Naive thymus-derived CD4-positive, alpha-beta T cell (primary cell): ENCODE measurements at regions not wholly inside any gene's neighbourhood (a gene's known extent, or its start where the extent isn't known, plus 50 kb on each side); places are given as distances from the start of the nearest gene placed in this dataset.
A peak's percentile ranks its signal among the peaks of the same experiment; 100 is the strongest.

Source experiments
- ATAC-seq: fragments of 150-1000 bp; cut with Tn5 transposase; 2 replicates; pipeline ENCODE4 v1.10.0; 2021; ENCODE audit warnings: mild to moderate bottlenecking, moderate library complexity
- CTCF ChIA-PET: fragments of 350-600 bp; sonication (Branson Sonifier 250); formaldehyde crosslinking; loops from one replicate; lab custom pipeline; 2021; ENCODE audit warnings: antibody characterized with exemption; lab: Charles Lee
- POLR2A ChIA-PET: fragments of 350-600 bp; sonication (Branson Sonifier 250); formaldehyde crosslinking; loops from one replicate; lab custom pipeline; 2021; ENCODE audit warnings: antibody characterized with exemption, inconsistent platforms; lab: Charles Lee
- DNase-seq, 9 donors: peaks; one replicate each; pipeline versions ENCODE4 v3.0.0 to v3.0.0-alpha.2; 2020 to 2022; ENCODE audit warnings: mixed read lengths in 1 of 9
- H3K27ac ChIP-seq: one replicate; pipeline ENCODE4 v1.7.0; 2013; ENCODE audit warnings: mild to moderate bottlenecking, low read depth, low read length, moderate library complexity
- H3K27me3 ChIP-seq, 2 donors: one replicate each; pipeline ENCODE4 v1.7.0; 2013; ENCODE audit warnings: low read length in 2 of 2, mild to moderate bottlenecking in 2 of 2, moderate library complexity in 2 of 2; ENCODE audit not compliant: control insufficient read depth in 2 of 2, insufficient read depth in 2 of 2
- H3K36me3 ChIP-seq, 3 experiments: 1 replicate in 2 of 3; 2 replicates in 1 of 3; pipeline ENCODE4 v1.7.0; 2013; ENCODE audit warnings: low read length in 3 of 3, mild to moderate bottlenecking in 3 of 3, moderate library complexity in 1 of 3; ENCODE audit not compliant: insufficient read depth in 3 of 3, control insufficient read depth in 2 of 3
- H3K4me1 ChIP-seq, 2 donors: one replicate each; pipeline ENCODE4 v1.7.0; 2013; ENCODE audit warnings: low read length in 2 of 2, mild to moderate bottlenecking in 2 of 2, moderate library complexity in 1 of 2; ENCODE audit not compliant: control insufficient read depth in 2 of 2, insufficient read depth in 2 of 2
- H3K4me3 ChIP-seq: 2 replicates; pipeline ENCODE4 v1.7.0; 2013; ENCODE audit warnings: mild to moderate bottlenecking, low read length
- H3K9me3 ChIP-seq, 3 experiments: 1 replicate in 2 of 3; 2 replicates in 1 of 3; pipeline ENCODE4 v1.7.0; 2013; ENCODE audit warnings: low read length in 3 of 3; ENCODE audit not compliant: control insufficient read depth in 2 of 3
- H3K27ac Mint-ChIP-seq, 9 donors: one replicate each; pipeline ENCODE4 v1.8.0; 2020 to 2022; ENCODE audit warnings: mixed read lengths in 9 of 9, mild to moderate bottlenecking in 8 of 9, moderate library complexity in 5 of 9, inconsistent platforms in 2 of 9
- H3K27me3 Mint-ChIP-seq, 5 donors: one replicate each; pipeline ENCODE4 v1.8.0; 2021 to 2022; ENCODE audit warnings: mixed read lengths in 5 of 5, mild to moderate bottlenecking in 1 of 5
- H3K36me3 Mint-ChIP-seq, 5 donors: one replicate each; pipeline ENCODE4 v1.8.0; 2020 to 2022; ENCODE audit warnings: mixed read lengths in 5 of 5, mild to moderate bottlenecking in 3 of 5, inconsistent platforms in 1 of 5
- H3K4me1 Mint-ChIP-seq, 7 donors: one replicate each; pipeline ENCODE4 v1.8.0; 2020 to 2022; ENCODE audit warnings: mixed read lengths in 7 of 7, mild to moderate bottlenecking in 3 of 7, inconsistent platforms in 1 of 7
- H3K4me3 Mint-ChIP-seq, 10 donors: one replicate each; pipeline ENCODE4 v1.8.0; 2020 to 2022; ENCODE audit warnings: mild to moderate bottlenecking in 10 of 10, mixed read lengths in 10 of 10, moderate library complexity in 6 of 10, inconsistent platforms in 2 of 10
- H3K9me3 Mint-ChIP-seq, 11 donors: one replicate each; pipeline ENCODE4 v1.8.0; 2020 to 2022; ENCODE audit warnings: mixed read lengths in 11 of 11, mild to moderate bottlenecking in 4 of 11, inconsistent platforms in 1 of 11, moderate library complexity in 1 of 11
- intact Hi-C, 2 donors: fragments of 100-400 bp; cut with micrococcal nuclease; formaldehyde crosslinking; loops; one replicate each; pipeline ENCODE4 v1.15.1; 2023

- Mint-ChIP-seq H3K4me1 (peaks cover 0 to 5% (median 0%) of the 10 kb centered on the region in 7 donors), H3K9me3 (no peaks in the 10 kb centered on the region), H3K27ac (no peak overlapping the region), H3K4me3 (no peak overlapping the region), H3K27me3 (peaks cover 0 to 17% (median 9%) of the 10 kb centered on the region in 5 donors), H3K36me3 (no peaks in the 10 kb centered on the region)
- ATAC-seq, result peak; percentile 68
- Histone ChIP-seq H3K4me3 (no peak overlapping the region), H3K9me3 (no peaks in the 10 kb centered on the region), H3K4me1 (no peaks in the 10 kb centered on the region), H3K27me3 (peaks cover under 1 to 4% of the 10 kb centered on the region in 2 donors), H3K36me3 (no peaks in the 10 kb centered on the region), H3K27ac (no peak overlapping the region)
- peak in 5 of 9 donors; percentile 7 to 34 (median 25) for DNase-seq
- intact Hi-C loops, result loop anchor here (1.0 to 2.0 kb wide), 3 partner anchors 243 to 993 kb away; no protein-coding TSS in a partner anchor
- ChIA-PET POLR2A (interaction anchor here (0.6 kb wide), 1 partner anchor 1269 kb away, joined by 3 read pairs; no protein-coding TSS in a partner anchor), CTCF (interaction anchor here (0.9 to 2.0 kb wide), 2 partner anchors 11 to 1008 kb away, joined by 4 to 9 read pairs; no protein-coding TSS in a partner anchor)
Measured at GRCh38 chr18:11553098-11553940, 56.1 kb upstream of the SLC35G4 start.

GRCh38 chr18:11548916-11549551, 60.4 kb upstream of the SLC35G4 start:
- DNase-seq, result no peak
- CTCF ChIA-PET, result no interaction called here
- POLR2A ChIA-PET, result no interaction called here
- no peak overlapping the region for H3K4me3 Mint-ChIP-seq
- Histone ChIP-seq H3K4me1 (no peaks in the 10 kb centered on the region), H3K27ac (no peak overlapping the region), H3K4me3 (no peak overlapping the region), H3K9me3 (peaks cover 0 to 12% (median 0%) of the 10 kb centered on the region in 3 experiments), H3K36me3 (no peaks in the 10 kb centered on the region), H3K27me3 (peaks cover 0 to 4% of the 10 kb centered on the region in 2 donors)
- peaks cover 0 to 7% (median 0%) of the 10 kb centered on the region in 5 donors for H3K27me3 Mint-ChIP-seq
- intact Hi-C loops, result no loop called here
- no peak overlapping the region for H3K27ac Mint-ChIP-seq
- H3K4me1 Mint-ChIP-seq, result peaks cover 0 to 5% (median 0%) of the 10 kb centered on the region in 7 donors
- no peak for ATAC-seq
- no peaks in the 10 kb centered on the region for H3K36me3 Mint-ChIP-seq
- H3K9me3 Mint-ChIP-seq, result peaks cover 0 to 21% (median 7%) of the 10 kb centered on the region in 11 donors

GRCh38 chr18:11548396-11548795, 61.0 kb upstream of the SLC35G4 start:
- intact Hi-C loops, result no loop called here
- POLR2A ChIA-PET, result no interaction called here
- H3K4me1 ChIP-seq, result no peaks in the 10 kb centered on the region
- Mint-ChIP-seq H3K9me3 (peaks cover 4 to 27% (median 9%) of the 10 kb centered on the region in 11 donors), H3K27me3 (peaks cover 0 to 6% (median 0%) of the 10 kb centered on the region in 5 donors), H3K36me3 (peaks cover 0 to 2% (median 0%) of the 10 kb centered on the region in 5 donors), H3K4me1 (peaks cover 0 to 3% (median 0%) of the 10 kb centered on the region in 7 donors), H3K4me3 (peak overlapping the region in 1 of 10 donors; percentile 13), H3K27ac (no peak overlapping the region)
- H3K36me3 ChIP-seq, result no peaks in the 10 kb centered on the region
- H3K9me3 ChIP-seq, result peaks cover 0 to 14% (median 0%) of the 10 kb centered on the region in 3 experiments
- ATAC-seq (no peak), DNase-seq (no peak)
- no peak overlapping the region for H3K27ac ChIP-seq
- H3K4me3 ChIP-seq, result no peak overlapping the region
- CTCF ChIA-PET, result no interaction called here
- H3K27me3 ChIP-seq, result no peaks in the 10 kb centered on the region

- intact Hi-C loops, result no loop called here
- no peak overlapping the region for H3K4me3 Mint-ChIP-seq
- POLR2A ChIA-PET, result no interaction called here
- ATAC-seq (no peak), DNase-seq (no peak)
- Histone ChIP-seq H3K9me3 (peaks cover 0 to 14% (median 0%) of the 10 kb centered on the region in 3 experiments), H3K27ac (no peak overlapping the region), H3K27me3 (no peaks in the 10 kb centered on the region), H3K4me3 (no peak overlapping the region), H3K36me3 (no peaks in the 10 kb centered on the region), H3K4me1 (no peaks in the 10 kb centered on the region)
- H3K4me1 Mint-ChIP-seq, result no peaks in the 10 kb centered on the region
- peaks cover 0 to 7% (median 0%) of the 10 kb centered on the region in 5 donors for H3K27me3 Mint-ChIP-seq
- no peak overlapping the region for H3K27ac Mint-ChIP-seq
- peaks cover 6 to 32% (median 11%) of the 10 kb centered on the region in 11 donors for H3K9me3 Mint-ChIP-seq
- CTCF ChIA-PET, result no interaction called here
- H3K36me3 Mint-ChIP-seq, result peaks cover 0 to 3% (median 0%) of the 10 kb centered on the region in 5 donors
Measured at GRCh38 chr18:11544060-11544633, 65.2 kb upstream of the SLC35G4 start.

- peaks cover 0 to 7% (median 4%) of the 10 kb centered on the region in 5 donors for H3K27me3 Mint-ChIP-seq
- intact Hi-C loops, result no loop called here
- CTCF ChIA-PET, result interaction anchor here (1.7 kb wide), 1 partner anchor 12 kb away, joined by 9 read pairs; no protein-coding TSS in a partner anchor
- no peaks in the 10 kb centered on the region for H3K27me3 ChIP-seq
- H3K4me1 Mint-ChIP-seq, result no peaks in the 10 kb centered on the region
- H3K36me3 Mint-ChIP-seq, result peaks cover 0 to 3% (median 0%) of the 10 kb centered on the region in 5 donors
- no peaks in the 10 kb centered on the region for H3K4me1 ChIP-seq
- H3K9me3 ChIP-seq, result peaks cover 0 to 14% (median 0%) of the 10 kb centered on the region in 3 experiments
- no peak overlapping the region for H3K4me3 ChIP-seq
- ATAC-seq, result no peak
- no peak for DNase-seq
- H3K4me3 Mint-ChIP-seq, result no peak overlapping the region
- no peak overlapping the region for H3K27ac Mint-ChIP-seq
- no peak overlapping the region for H3K27ac ChIP-seq
- H3K9me3 Mint-ChIP-seq, result peaks cover 4 to 32% (median 11%) of the 10 kb centered on the region in 11 donors
- POLR2A ChIA-PET, result no interaction called here
- H3K36me3 ChIP-seq, result no peaks in the 10 kb centered on the region
Measured at GRCh38 chr18:11541179-11541578, 68.2 kb upstream of the SLC35G4 start.

GRCh38 chr18:11533942-11534496, 75.4 kb upstream of the SLC35G4 start:
- Mint-ChIP-seq H3K4me3 (no peak overlapping the region), H3K4me1 (no peaks in the 10 kb centered on the region), H3K36me3 (no peaks in the 10 kb centered on the region), H3K27ac (no peak overlapping the region), H3K27me3 (peaks cover 0 to 4% (median 0%) of the 10 kb centered on the region in 5 donors), H3K9me3 (peaks cover 0 to 5% (median 0%) of the 10 kb centered on the region in 11 donors)
- ATAC-seq, result no peak
- no peak overlapping the region for H3K4me3 ChIP-seq
- ChIA-PET CTCF (no interaction called here), POLR2A (no interaction called here)
- no peaks in the 10 kb centered on the region for H3K9me3 ChIP-seq
- intact Hi-C loops, result no loop called here
- DNase-seq, result no peak
- no peaks in the 10 kb centered on the region for H3K27me3 ChIP-seq
- no peak overlapping the region for H3K27ac ChIP-seq
- no peaks in the 10 kb centered on the region for H3K36me3 ChIP-seq
- H3K4me1 ChIP-seq, result no peaks in the 10 kb centered on the region
